NCI-H2107 treated with DMSO at 0.1 percent for 48 hours (cell line): ENCODE measurements at regions not wholly inside any gene's neighbourhood (a gene's known extent, or its start where the extent isn't known, plus 50 kb on each side); places are given as distances from the start of the nearest gene placed in this dataset.
"Not testable (repeated sequence)": the region's sequence is repeated elsewhere in the genome, so short reads cannot be mapped to it uniquely, and the experiment has no call there.

ENCODE experiments used
- DNase-seq: peaks from one replicate; lab custom pipeline; 2025; ENCODE audit not compliant: unreplicated experiment; lab: John Stamatoyannopoulos, UW

DNA sequence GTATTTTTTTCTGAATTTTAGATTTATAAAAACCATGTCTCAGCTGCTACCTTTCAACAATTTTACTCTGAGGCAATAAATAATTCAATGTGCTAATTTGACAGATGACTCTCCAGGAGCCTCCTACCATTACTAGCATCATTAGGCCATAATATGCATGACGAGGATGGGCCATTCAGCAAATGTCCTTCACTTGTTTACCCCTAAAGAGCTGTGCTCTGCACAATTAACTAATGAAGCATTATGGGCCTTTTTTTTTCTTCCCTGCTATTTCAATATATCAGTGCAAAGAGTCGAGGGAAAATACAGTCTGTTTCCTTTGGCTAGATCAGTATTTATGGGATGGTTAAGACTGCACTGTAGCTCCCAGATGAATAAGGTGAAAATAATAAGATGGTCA is 627.2 kb downstream of the ISL1 start:
- DNase-seq: peak; percentile 57

DNA sequence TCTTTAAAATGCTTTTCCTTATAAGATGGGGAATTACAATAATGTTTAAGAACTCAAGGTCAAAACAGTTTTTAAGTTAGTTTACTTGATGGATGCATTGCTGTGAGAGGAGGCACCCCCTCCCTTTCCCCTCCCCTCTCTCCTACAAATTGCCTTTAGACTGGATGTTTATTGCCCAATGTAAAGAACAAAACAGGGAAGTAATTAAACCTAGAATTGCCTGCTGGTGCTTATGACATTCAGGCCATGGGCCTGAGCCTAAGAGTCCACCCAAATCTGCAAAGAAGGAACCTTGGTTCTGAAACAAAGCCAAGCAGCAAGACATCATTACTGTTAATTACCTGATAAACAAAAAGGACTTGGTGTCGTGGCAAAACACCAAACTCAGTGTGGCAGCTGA is 630.3 kb downstream of the ISL1 start:
- DNase-seq: peak; percentile 96

DNA sequence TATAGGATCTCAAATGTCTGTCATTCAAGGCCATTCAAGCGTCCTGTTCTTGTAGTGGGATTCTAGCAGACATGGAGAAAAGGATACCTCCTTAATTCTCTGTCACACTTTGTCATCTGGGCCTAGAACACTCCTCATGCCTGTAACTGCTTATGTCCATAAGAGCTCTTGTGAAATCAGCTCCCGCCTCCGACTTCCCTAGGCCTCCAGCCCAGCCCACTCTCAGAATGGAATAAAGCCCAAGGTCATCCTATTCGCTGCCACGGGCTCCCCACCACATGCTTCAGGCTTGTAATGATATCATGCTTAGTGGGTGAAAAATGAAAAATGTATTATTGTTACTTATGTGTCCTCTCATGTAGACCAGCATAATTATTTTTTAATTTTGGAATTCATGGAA is 632.5 kb downstream of the ISL1 start:
- DNase-seq: peak; percentile 73

DNA sequence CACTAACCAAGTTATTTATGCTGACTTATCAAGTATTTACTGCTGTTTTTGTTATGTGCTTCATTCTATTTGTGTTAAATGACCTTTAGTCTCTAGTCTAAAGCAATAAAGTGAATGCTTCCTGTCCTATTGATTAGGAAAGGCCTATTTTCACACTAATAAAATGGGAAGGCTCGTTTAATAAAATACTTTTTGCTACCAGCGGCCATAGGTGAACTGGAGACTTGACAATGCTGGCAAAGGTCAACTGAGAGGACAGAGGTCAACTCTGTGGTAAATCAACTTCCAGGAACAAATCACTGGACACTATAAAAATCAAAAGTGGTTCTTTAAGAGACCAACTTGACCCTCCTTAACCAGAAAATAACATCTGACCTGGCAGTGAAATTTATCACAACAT is 634.3 kb downstream of the ISL1 start:
- DNase-seq: no peak

- no peak for DNase-seq
These were observed 641.1 kb downstream of the ISL1 start for GRCh38 chr5:52024359-52024758.

- DNase-seq: not testable (repeated sequence)
These were observed 646.6 kb downstream of the ISL1 start for GRCh38 chr5:52029836-52030235.

DNA sequence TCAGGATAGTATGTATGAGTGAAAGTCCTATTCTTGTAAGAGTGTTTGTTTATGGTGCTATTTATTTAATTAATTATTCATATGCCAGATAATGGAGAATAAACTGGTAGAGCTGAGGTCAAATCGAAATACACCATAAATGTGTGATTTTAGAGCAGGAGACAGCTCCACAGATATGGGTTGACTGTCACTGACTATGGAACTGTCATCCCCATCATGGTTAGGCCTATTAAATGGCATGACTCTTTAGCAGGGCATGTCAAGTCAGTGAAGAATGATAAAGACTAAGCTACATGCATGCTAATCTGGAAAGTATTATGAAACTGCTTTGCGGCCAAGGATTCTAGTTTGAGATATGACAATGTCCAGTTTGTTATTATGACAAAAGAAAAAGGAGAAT is 658.6 kb downstream of the ISL1 start:
- DNase-seq: no peak

GRCh38 chr5:52043137-52043536 is 659.9 kb downstream of the ISL1 start:
- peak; percentile 98 for DNase-seq

DNA sequence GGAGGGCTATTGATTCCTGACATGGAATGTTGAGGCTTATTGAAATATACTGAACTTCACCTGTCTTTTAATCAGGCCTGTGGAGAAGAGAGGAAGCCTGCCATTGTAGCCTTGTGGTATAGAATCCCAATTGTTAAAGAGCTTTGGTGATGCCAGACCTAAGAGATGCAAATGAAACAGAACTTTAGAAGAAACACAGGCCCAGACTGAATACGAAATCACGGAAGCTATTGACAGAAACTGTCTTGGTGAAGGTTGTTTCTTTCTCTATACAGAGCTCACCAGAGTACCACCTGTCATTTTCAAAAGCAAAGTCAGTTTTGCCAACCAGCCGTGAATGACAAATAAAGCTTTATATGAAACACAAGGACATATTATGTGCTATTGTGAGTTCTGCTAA is 660.3 kb downstream of the ISL1 start:
- DNase-seq: peak; percentile 98

DNA sequence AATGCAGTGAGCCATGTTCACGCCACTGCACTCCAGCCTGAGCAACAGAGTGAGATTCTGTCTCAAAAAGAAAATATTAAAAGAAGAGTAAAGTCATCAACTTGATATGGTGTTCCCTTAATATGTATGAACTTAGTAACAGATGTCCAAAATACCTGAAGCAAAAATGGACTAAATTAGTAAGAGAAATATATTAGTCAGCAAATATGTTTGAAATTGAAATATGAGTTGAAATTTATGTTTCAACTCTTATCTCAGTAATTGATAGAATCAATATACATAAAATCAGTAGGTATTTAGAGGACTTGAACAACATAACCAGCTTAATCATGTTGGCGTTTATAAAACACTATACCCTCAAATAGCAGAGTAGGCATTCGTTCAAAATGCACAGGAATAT is 668.5 kb downstream of the ISL1 start:
- no peak for DNase-seq

- DNase-seq: no peak
These were observed 679.9 kb downstream of the ISL1 start for GRCh38 chr5:52063186-52063585.

- no peak for DNase-seq
These were observed 681.9 kb downstream of the ISL1 start for GRCh38 chr5:52065182-52065581.

GRCh38 chr5:52069997-52070396 is 686.7 kb downstream of the ISL1 start:
- DNase-seq: no peak

GRCh38 chr5:52073993-52074689 is 690.9 kb downstream of the ISL1 start:
- DNase-seq: no peak

GRCh38 chr5:52077941-52078815 is 694.9 kb downstream of the ISL1 start:
- DNase-seq: no peak

- not testable (repeated sequence) for DNase-seq
These were observed 685.4 kb upstream of the ITGA1 start for GRCh38 chr5:52102311-52102710.

DNA sequence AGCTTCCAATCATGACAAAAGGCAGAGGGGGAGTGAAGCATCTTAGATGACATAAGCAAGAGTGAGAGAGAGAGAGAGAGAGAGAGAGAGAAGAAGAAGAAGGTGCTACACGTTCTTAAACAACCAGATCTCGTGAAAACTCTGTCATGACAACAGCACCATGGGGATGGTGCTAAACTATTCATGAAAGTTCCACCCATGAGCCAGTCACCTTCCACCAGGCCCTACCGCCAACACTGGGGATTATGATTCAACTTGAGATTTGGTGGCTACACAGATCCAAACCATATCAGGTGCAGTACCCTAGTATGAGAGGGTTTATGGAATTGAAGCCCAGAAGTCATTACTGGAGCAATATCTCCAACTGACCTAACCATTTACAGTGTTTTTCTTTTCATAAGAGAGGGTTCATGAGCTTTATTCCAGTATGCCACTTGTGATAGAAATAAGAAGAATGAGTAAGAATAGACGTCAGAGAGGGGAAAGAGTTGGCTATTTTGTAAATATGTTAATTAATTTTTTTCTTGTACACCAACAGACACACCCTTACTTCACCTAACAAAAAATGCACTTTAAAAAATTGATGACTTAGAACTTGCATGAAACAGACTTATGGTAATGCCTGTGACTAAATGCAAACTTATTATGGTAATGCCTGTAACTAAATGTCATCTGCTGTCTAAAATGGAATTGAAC is 680.4 kb upstream of the ITGA1 start:
- no peak for DNase-seq

DNA sequence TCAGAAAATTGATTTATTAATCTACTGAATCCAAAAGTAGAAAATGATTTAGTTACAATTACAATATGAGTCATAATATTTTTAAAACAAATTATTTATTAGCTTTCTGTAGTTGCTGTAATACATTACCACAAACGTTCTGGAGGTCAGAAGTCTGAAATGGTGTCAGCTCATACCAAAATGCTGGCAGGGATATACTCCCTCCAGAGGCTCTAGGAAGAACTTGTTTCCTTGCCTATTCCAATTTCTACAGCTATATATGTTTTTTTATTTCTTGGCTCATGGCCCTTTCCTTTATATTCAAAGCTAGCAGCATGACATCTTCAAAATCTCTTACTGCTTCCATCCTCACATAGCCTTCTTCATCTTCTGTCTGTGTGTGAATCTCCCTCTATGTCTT is 667.9 kb upstream of the ITGA1 start:
- no peak for DNase-seq

DNA sequence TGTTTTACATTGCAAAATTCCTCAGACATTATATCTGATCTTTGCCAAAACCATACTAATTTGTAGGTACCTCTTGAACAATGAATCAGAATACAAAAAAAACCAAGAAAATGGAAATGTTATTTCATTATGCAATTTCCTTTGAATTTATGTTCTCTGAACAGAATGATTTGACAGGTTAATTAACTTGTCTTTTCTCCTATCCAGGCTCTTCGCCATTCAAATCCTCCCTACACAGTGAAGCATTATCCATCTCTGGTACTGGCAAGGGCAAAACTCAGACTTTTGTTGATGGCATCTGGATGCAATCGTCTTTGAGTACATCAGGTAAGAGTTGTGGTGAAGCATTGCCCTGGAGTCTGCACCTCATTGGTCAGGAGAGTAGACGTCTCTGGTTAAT is 655.7 kb upstream of the ITGA1 start:
- DNase-seq: no peak

DNA sequence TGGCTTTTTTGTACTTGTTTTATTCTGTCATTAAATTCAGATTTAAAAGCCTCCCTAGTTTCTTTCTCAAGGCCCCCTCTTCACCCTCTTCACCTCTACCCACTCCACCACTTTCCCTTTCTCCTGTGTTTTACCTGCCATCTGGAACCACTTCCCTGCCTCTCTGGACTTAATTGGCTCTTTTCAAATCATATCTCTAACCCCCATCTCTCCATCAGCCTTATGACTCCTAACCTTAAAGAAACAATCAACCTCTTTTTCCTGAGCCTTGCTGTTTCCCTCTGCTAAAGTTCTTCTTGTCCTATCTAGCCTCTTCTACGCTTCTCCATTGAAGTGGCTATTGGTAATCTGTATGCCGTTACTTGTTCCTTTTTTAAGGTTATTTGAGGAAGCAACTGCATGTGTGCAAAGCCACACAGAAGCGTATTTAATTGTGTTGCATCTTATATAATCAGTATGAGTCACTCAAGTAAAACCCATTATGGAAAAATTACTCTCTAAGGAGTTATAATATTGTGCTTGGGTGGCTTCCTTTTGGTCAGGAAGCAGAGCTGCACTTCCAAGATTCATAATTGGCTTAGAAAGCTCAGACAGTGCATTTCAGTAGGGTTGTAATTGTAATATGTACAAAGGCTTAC is 653.6 kb upstream of the ITGA1 start:
- DNase-seq: peak; percentile 85

- no peak for DNase-seq
These were observed 647.7 kb upstream of the ITGA1 start for GRCh38 chr5:52139888-52140615.
